GM21390 (cell line): ENCODE measurements at regions not wholly inside any gene's neighbourhood (a gene's known extent, or its start where the extent isn't known, plus 50 kb on each side); places are given as distances from the start of the nearest gene placed in this dataset.
"Not testable (repeated sequence)": the region's sequence is repeated elsewhere in the genome, so short reads cannot be mapped to it uniquely, and the experiment has no call there.

Source experiments
- ATAC-seq: cut with Tn5 transposase; IDR thresholded peaks from one replicate; pipeline ENCODE4 v1.9.1; 2021; ENCODE audit not compliant: unreplicated experiment

DNA sequence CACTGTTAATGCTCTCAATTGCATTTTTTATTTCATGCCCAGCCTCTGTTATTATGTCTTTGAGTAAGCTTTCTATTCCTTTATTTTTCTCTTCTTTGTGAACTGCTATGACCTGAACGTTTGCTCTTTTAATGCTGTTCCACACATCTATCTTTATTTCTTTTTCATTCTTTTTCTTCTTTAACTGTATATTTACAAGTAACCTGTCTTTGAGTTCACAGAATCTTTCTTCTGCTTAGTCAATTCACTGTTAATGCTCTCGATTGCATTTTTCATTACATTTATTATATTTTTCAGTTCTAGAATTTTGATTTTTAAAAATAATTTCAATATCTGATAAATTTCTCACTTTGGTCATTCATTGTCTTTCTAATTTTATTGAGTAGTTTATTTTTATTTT lies 316.3 kb upstream of the MEF2C start:
- ATAC-seq, result no peak

GRCh38 chr5:89191374-89191773 lies 308.4 kb upstream of the MEF2C start:
- no peak for ATAC-seq

DNA sequence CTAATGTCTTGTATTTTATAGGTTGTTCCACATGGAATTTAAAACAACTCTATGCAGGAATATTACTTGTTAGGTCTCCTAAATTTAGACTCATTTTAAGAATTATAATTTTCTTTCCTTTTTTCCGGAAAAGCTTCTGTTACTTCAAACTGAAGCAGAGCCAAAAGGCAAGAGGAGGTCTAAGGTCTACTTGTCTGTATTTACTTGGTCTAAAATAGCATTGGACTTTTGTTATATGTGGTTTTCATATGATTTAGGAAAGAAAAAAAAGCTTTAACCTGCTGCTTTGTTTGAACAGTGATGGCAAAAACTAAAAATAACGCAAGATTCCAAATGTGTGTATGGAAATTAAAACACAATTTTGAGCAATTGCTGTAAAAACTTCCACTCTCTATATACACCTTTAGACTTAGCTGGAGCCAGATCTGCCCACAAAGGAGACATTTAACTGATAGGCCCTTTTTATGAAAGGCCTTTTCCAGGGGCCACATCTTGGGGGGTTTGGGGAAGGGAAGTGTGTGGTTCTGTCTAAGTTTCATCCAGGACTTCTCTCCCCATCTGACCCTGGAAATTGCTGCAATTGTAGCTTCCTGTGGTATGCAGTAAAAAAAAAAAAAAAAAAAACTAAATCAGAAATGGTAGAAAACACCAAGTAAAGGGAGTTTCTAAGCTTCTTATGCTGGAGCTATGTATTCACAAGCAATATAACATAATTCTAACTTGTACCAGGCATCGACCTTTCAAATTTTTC lies 307.7 kb upstream of the MEF2C start:
- ATAC-seq, result no peak

- no peak for ATAC-seq
Measured at GRCh38 chr5:89187883-89188465, 305.0 kb upstream of the MEF2C start.

- no peak for ATAC-seq
Measured at GRCh38 chr5:89187268-89187667, 304.3 kb upstream of the MEF2C start.

DNA sequence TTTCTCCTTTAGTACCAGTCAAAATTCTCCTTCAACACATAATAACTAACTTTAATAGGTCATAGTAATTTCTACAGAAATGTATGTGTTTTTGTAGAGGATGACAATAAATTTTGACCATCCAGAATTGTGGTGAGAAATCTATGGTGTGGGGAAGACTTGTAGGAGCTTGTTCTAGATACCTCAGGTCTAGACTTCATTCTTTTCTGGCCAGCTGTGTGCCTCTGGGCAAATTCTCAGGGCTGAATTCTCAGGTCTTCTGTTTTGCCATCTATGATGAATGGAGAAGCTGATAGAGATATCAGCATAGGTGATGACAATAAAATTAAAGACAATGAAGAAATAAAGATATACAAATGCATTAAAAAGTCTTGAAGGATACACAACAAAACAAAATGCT lies 298.6 kb upstream of the MEF2C start:
- ATAC-seq, result no peak

GRCh38 chr5:89179731-89180130 lies 296.7 kb upstream of the MEF2C start:
- no peak for ATAC-seq

DNA sequence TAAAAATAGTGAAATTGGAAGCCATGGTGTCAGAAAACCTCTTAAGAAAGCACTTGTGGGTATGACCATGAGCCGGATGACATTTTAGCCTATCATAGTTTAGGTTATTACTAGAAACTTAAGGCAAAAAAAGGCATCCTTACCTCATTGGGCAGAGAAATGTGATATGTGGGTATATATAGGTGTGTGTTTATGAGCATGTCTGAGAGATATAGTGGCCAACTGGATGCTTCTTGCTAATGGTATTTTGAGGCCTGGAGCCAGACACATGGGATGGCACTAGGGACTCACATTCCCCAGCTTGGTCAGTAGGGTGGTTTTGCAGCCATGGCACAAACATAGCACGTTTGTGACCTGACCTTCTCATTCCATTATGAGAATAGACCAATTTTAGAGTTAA lies 295.6 kb upstream of the MEF2C start:
- ATAC-seq, result no peak

DNA sequence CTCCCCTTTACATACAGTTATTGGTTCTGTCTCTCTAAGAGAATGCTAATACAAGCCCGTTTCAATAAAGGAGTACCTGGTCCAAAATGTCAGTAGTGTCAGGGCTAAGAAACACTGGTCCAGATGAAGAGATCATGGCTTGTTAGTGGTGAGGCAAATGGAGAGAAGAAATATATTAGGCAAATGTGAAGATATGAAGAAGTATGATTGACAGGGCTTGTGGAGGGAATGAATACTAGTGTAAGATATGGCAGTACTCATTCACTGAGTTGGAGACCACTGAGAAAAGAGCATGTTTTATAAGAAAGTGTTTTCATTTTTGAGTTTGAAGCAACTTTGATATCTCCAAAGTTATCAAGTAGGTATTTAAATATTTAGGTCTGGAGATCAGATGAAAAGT lies 290.5 kb upstream of the MEF2C start:
- ATAC-seq, result no peak

- peak; percentile 91 for ATAC-seq
Measured at GRCh38 chr5:89168766-89169165, 285.8 kb upstream of the MEF2C start.

GRCh38 chr5:89164703-89165102 lies 281.7 kb upstream of the MEF2C start:
- not testable (repeated sequence) for ATAC-seq

GRCh38 chr5:89156226-89156625 lies 273.2 kb upstream of the MEF2C start:
- no peak for ATAC-seq

DNA sequence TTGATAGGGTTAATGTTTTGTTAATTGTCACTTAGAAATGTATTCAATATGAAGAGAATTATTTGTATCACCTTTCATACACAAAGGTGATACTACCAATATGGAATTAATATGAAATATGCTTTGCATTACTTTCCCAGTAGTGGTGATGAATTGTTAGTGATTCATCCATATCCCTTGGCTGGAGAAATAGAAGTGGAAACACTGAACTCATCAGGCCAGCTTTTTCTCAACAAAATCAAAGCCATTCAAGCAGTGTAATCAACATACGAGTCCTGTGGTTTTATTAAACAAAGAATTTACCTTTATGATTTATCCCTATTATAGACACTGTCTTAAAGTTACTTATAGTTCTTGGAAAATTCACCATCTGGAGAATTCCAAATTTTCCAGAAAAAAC lies 264.0 kb upstream of the MEF2C start:
- ATAC-seq, result no peak

- no peak for ATAC-seq
Measured at GRCh38 chr5:89137148-89137547, 254.2 kb upstream of the MEF2C start.

DNA sequence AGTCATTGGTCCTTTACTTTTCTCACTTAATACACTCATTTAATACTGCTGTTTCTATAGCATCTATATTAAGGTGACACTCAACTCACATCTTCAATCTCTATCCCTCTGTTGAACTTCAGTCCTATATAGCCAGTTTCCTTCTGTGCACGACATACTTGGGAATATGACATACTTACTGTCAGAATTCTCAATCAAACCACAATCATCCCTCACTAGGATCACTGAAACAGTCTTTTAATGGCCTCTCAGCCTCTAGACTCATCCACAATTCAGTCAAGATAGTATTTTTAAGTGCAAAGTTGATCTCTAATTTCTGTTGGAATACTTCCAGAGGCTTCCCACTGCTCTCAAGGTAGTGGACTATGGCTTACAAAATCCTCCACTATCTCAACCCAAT lies 251.0 kb upstream of the MEF2C start:
- no peak for ATAC-seq

GRCh38 chr5:89133129-89133528 lies 250.1 kb upstream of the MEF2C start:
- ATAC-seq, result no peak

GRCh38 chr5:89130851-89131250 lies 247.9 kb upstream of the MEF2C start:
- no peak for ATAC-seq

DNA sequence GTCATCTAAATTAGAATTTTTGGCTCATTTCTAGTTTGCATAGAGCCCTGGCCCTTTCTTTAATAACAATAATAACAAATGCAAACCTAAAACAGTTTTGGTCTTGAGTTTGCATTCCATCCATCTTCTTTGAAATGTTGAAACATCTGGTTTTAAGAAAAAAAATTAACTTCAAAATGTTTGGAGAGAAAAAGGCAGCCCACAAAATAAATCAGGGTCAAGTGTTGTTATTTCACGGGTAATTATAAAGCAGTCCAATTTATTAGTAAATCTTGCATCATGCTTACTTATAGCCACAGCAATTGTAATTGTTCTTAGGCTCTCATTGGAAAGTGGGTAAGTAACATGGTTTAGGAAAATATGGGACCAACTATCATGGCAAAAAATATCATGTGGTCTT lies 247.0 kb upstream of the MEF2C start:
- no peak for ATAC-seq

DNA sequence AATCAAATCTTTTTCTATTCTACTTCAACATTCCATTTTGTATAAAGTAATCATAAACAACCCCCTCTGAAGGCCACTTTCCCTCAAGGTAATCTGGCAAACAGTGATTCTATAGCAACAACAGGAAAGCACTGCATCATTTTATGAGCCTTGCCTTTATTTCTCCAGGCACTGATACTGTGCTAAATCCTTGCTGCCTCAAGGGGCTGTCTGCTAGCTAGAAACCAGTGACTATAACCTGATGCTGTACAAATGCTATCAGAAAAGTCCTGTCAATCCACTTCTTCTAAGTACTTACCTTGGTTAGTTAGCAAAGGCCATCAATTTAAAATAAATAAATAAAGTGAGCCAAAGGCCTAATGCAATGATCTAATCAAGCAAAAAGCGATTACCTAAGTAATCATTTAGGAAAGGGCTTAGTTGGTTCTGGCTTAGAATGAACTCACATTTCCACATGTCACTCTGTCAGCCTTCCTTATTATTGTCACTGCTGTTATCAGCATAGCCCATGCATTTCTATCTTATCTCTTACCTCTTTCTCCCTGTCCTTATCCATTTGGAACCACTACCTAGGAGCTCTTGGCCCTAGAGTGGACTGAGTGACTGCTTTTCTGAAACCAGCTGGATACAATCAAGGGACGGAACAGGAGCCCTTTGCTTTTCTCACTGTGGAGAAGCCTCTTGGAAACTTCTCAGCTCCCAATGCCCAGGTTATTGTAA lies 246.1 kb upstream of the MEF2C start:
- no peak for ATAC-seq

GRCh38 chr5:89128092-89128491 lies 245.1 kb upstream of the MEF2C start:
- no peak for ATAC-seq

GRCh38 chr5:89127191-89127590 lies 244.2 kb upstream of the MEF2C start:
- no peak for ATAC-seq

- ATAC-seq, result no peak
Measured at GRCh38 chr5:89125372-89125771, 242.4 kb upstream of the MEF2C start.
